Testis (tissue), 2 donors: ENCODE measurements at regions not wholly inside any gene's neighbourhood (a gene's known extent, or its start where the extent isn't known, plus 50 kb on each side); places are given as distances from the start of the nearest gene placed in this dataset.

Source experiments
- DNase-seq: peaks from one replicate; pipeline ENCODE4 v3.0.0-alpha.2; 2019
- H3K27ac ChIP-seq, 2 donors: fragments of 200-600 bp; sonication (generic); one replicate each; pipeline ENCODE4 v1.5.1; 2019
- H3K27me3 ChIP-seq: fragments of 200-600 bp; sonication (generic); one replicate; pipeline ENCODE4 v1.5.1; 2019
- H3K36me3 ChIP-seq: fragments of 200-600 bp; sonication (generic); one replicate; pipeline ENCODE4 v1.5.1; 2017; ENCODE audit warnings: low read depth; ENCODE audit errors: missing control alignments
- H3K4me1 ChIP-seq: fragments of 200-600 bp; sonication (generic); one replicate; pipeline ENCODE4 v1.5.1; 2019
- H3K4me3 ChIP-seq, 2 donors: fragments of 200-600 bp; sonication (generic); one replicate each; pipeline ENCODE4 v1.5.1; 2017 to 2019
- H3K9me3 ChIP-seq: fragments of 200-600 bp; sonication (generic); one replicate; pipeline ENCODE4 v1.5.1; 2017
- POLR2A ChIP-seq: fragments of 450-650 bp; IDR thresholded peaks from one replicate; pipeline ENCODE4 v1.6.1; 2017; ENCODE audit warnings: antibody characterized with exemption, mild to moderate bottlenecking, moderate library complexity
- WGBS, 2 donors: methylation state at CpG; one replicate each; pipeline ENCODE4 v1.1.5; 2018; 5-methylcytosine and 5-hydroxymethylcytosine counted together
- intact Hi-C: fragments of 100-400 bp; cut with DNase I; formaldehyde crosslinking; loops from one replicate; pipeline ENCODE4 v1.15.1; 2023; ENCODE audit warnings: low total_unique reads
- TF ChIP-seq, protein P1 (sequence below), 3 experiments: fragments of 450-650 bp in 2 of 3; fragments of 200-600 bp in 1 of 3; sonication (generic) in 1 of 3; IDR thresholded peaks; one replicate each; pipeline ENCODE4 v1.5.1; 2016 to 2019; ENCODE audit warnings: antibody characterized with exemption in 3 of 3, mild to moderate bottlenecking in 2 of 3, moderate library complexity in 1 of 3

DNA sequence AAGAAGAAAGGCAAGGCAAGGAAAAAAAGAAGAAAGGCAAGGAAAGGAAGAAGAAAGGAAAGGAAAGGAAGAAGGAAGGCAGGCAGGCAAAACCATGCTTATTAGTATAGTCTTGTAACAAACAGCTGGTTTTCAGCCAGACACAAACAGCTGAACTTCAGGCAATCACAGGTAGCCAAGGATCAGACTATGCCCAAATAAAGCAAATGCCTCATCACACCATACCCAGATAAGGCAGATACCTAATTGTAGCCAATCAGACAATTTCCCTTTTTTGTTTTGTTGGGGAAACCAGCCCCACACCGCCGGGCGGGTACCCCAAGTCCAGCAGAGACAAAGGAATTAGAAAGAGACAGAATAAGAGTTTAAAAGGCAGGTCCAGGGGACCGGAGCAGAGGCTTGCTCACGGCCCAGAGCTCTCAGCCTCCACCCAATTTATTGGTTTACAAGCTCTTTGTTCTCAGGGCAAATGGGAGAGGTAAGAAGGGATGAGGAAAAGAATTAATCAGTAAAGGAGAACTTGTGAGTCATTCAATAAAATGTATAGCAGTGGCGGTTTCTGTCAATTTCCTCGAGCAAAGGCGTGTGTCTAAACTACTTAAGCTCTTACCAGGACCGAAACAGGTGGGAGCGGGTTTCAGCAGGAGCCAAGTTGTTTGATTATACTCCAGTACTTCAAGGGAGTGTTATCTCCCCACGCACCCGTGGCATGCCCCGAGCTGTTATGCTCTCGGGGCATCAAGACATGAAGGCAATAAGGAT, 886.8 kb downstream of the KCNT2 start:
- intact Hi-C loops: no loop called here
- Histone ChIP-seq H3K9me3 (no peaks in the 10 kb centered on the region), H3K27ac (no peak overlapping the region), H3K4me3 (peak overlapping the region in 1 of 2 donors; percentile 6), H3K4me1 (no peaks in the 10 kb centered on the region), H3K36me3 (no peaks in the 10 kb centered on the region), H3K27me3 (no peaks in the 10 kb centered on the region)
- TF ChIP-seq, protein P1, sequence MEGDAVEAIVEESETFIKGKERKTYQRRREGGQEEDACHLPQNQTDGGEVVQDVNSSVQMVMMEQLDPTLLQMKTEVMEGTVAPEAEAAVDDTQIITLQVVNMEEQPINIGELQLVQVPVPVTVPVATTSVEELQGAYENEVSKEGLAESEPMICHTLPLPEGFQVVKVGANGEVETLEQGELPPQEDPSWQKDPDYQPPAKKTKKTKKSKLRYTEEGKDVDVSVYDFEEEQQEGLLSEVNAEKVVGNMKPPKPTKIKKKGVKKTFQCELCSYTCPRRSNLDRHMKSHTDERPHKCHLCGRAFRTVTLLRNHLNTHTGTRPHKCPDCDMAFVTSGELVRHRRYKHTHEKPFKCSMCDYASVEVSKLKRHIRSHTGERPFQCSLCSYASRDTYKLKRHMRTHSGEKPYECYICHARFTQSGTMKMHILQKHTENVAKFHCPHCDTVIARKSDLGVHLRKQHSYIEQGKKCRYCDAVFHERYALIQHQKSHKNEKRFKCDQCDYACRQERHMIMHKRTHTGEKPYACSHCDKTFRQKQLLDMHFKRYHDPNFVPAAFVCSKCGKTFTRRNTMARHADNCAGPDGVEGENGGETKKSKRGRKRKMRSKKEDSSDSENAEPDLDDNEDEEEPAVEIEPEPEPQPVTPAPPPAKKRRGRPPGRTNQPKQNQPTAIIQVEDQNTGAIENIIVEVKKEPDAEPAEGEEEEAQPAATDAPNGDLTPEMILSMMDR (IDR thresholded peaks at IDR 0.05): no peak
- TF ChIP-seq POLR2A: no peak
- DNase-seq: no peak
- WGBS, 2 donors: 66 to 72% methylated on average over 14 of the region's 14 CpGs

DNA sequence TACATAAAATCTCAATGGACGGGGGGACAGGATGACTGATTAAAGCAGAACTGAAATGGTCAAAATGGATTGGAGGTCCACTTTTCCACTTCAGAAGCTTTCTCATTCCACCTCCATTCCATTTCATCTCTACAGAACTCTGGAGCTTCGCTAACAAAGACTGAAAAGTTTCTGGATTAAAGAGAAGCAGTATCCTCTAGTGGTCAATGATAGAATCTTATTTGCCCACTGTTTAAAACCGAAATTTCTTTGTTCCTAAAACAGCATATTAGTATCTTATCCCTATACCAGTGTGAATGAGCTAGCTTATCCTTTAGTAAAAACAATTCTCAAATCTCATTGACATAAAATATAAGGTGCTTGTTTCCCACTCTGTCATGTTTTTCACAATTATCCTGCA, 890.6 kb downstream of the KCNT2 start:
- DNase-seq: no peak
- intact Hi-C loops: no loop called here
- no peaks in the 10 kb centered on the region for H3K27me3 ChIP-seq
- H3K36me3 ChIP-seq: no peaks in the 10 kb centered on the region
- TF ChIP-seq POLR2A: no peak
- TF ChIP-seq, protein P1 (IDR thresholded peaks at IDR 0.05): peak; percentile 12 to 33 (median 16)
- H3K4me1 ChIP-seq: no peaks in the 10 kb centered on the region
- no peak overlapping the region for H3K27ac ChIP-seq
- H3K4me3 ChIP-seq: no peak overlapping the region
- WGBS, 2 donors: 36 to 38% methylated on average over 3 of the region's 3 CpGs
- no peaks in the 10 kb centered on the region for H3K9me3 ChIP-seq

DNA sequence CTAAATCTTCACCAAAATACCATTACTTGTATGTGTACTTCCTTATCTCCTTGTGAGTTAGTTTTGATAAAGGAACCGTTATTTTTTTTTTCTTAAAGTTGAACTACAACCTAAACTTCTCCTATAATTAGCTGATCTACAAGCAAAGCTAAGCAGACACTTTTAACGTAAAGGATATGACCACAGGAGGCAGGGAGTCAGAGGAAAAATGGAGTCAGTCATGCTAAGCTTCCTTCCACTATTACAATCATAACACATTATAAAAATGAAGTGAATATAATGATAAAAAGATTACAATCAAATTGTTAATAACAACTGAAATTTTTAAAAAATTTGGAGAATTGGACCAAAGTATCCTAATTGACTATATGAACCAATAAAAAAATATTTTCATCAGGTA, 892.6 kb downstream of the KCNT2 start:
- TF ChIP-seq POLR2A: no peak
- TF ChIP-seq, protein P1 (IDR thresholded peaks at IDR 0.05): no peak
- no peak overlapping the region for H3K4me3 ChIP-seq
- intact Hi-C loops: no loop called here
- no peaks in the 10 kb centered on the region for H3K27me3 ChIP-seq
- H3K4me1 ChIP-seq: no peaks in the 10 kb centered on the region
- no peaks in the 10 kb centered on the region for H3K36me3 ChIP-seq
- no peak overlapping the region for H3K27ac ChIP-seq
- WGBS, 2 donors: 54 to 58% methylated on average over 2 of the region's 2 CpGs
- DNase-seq: no peak
- H3K9me3 ChIP-seq: no peaks in the 10 kb centered on the region

DNA sequence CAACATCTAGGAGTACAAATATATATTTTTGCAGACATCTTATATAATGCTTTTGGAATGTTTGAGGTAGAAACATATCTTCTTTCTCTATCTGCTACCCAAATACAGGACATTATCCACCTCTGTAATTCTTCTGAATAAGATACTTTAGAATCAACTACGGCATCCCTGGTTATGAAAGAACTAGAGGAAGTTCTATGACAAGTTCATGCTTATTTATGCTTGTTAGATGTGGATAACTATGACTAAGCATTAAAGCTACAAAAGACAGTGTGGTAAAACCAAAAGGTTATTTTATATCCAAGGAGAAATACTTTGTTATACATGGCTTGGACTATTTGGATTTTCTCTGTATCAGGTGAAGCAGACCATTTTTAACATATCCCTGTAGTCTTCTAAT, 894.0 kb downstream of the KCNT2 start:
- TF ChIP-seq, protein P1 (IDR thresholded peaks at IDR 0.05): no peak
- TF ChIP-seq POLR2A: no peak
- no peaks in the 10 kb centered on the region for H3K36me3 ChIP-seq
- no peaks in the 10 kb centered on the region for H3K9me3 ChIP-seq
- no peak for DNase-seq
- H3K27ac ChIP-seq: no peak overlapping the region
- H3K4me1 ChIP-seq: no peaks in the 10 kb centered on the region
- intact Hi-C loops: no loop called here
- 70% methylated on average over 1 of the region's 1 CpG for WGBS, 2 donors
- H3K4me3 ChIP-seq: no peak overlapping the region
- H3K27me3 ChIP-seq: no peaks in the 10 kb centered on the region

DNA sequence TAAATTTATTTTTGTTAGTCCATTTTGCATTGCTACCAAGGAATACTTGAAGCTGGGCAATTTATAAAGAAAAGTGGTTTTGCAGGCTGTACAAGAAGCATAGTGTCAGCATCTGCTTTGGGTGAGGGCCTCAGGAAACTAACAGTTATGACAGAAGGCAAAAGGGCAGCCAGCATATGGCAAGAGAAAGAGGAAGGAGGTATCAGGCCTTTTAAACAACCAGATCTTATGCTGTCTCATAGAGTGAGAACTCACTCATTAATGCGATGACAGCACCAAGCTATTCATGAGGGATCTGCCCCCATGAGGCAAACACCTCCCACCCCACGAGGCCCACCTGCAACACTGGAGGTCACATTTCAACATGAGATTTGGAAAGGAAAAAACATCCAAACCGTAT, 898.4 kb downstream of the KCNT2 start:
- Histone ChIP-seq H3K4me1 (no peaks in the 10 kb centered on the region), H3K27ac (no peak overlapping the region), H3K9me3 (no peaks in the 10 kb centered on the region), H3K27me3 (no peaks in the 10 kb centered on the region), H3K4me3 (no peak overlapping the region), H3K36me3 (no peaks in the 10 kb centered on the region)
- WGBS, 2 donors: 48 to 54% methylated on average over 3 of the region's 3 CpGs
- no peak for TF ChIP-seq POLR2A
- TF ChIP-seq, protein P1 (IDR thresholded peaks at IDR 0.05): no peak
- intact Hi-C loops: no loop called here
- no peak for DNase-seq
